Activated T-cell treated with anti-CD3 and anti-CD28 coated beads, Interleukin-2, amount 50 U/mL, for 24 hours (primary cell): ENCODE measurements at regions not wholly inside any gene's neighbourhood (a gene's known extent, or its start where the extent isn't known, plus 50 kb on each side); places are given as distances from the start of the nearest gene placed in this dataset.
"Not testable (repeated sequence)": the region's sequence is repeated elsewhere in the genome, so short reads cannot be mapped to it uniquely, and the experiment has no call there.

Source experiments
- DNase-seq: peaks from one replicate; pipeline ENCODE4 v3.0.0-alpha.2; 2020
- H3K27ac Mint-ChIP-seq: 2 replicates; pipeline ENCODE4 v1.8.0; 2020; ENCODE audit warnings: mild to moderate bottlenecking, mixed read lengths
- H3K27me3 Mint-ChIP-seq: 2 replicates; pipeline ENCODE4 v1.8.0; 2020; ENCODE audit warnings: mixed read lengths
- H3K36me3 Mint-ChIP-seq: 2 replicates; pipeline ENCODE4 v1.8.0; 2020; ENCODE audit warnings: low read depth, mixed read lengths
- H3K4me1 Mint-ChIP-seq: 2 replicates; pipeline ENCODE4 v1.8.0; 2020; ENCODE audit warnings: low read depth, mixed read lengths
- H3K4me3 Mint-ChIP-seq: 2 replicates; pipeline ENCODE4 v1.8.0; 2020; ENCODE audit warnings: mild to moderate bottlenecking, moderate library complexity, mixed read lengths
- H3K9me3 Mint-ChIP-seq: 2 replicates; pipeline ENCODE4 v1.8.0; 2020; ENCODE audit warnings: mixed read lengths

GRCh38 chr4:149065753-149066152 is 623.5 kb upstream of the NR3C2 start:
- no peak overlapping the region for H3K27ac Mint-ChIP-seq
- no peak overlapping the region for H3K4me3 Mint-ChIP-seq
- H3K36me3 Mint-ChIP-seq, result no peaks in the 10 kb centered on the region
- no peak for DNase-seq
- no peaks in the 10 kb centered on the region for H3K9me3 Mint-ChIP-seq
- no peaks in the 10 kb centered on the region for H3K4me1 Mint-ChIP-seq
- peaks cover 8% of the 10 kb centered on the region for H3K27me3 Mint-ChIP-seq

DNA sequence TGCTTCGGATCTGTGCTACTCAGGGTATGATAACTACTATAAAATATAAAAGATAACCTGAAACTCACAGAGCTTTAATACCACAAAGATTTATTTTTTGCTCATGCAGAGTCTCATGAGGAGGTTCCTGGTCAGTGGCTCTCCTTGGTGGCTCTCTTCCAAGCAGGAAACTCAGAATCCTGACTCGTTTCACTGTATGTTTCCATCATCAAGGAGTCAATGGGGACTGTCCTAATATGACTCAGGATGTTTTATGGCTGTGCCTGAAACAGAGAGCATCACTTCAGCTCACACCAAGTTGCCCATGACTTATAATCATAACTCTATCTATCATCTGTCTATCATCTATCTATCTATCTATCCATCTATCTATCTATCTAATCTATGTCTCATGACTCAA is 620.8 kb upstream of the NR3C2 start:
- no peak overlapping the region for H3K27ac Mint-ChIP-seq
- no peak for DNase-seq
- H3K36me3 Mint-ChIP-seq, result no peaks in the 10 kb centered on the region
- H3K4me3 Mint-ChIP-seq, result no peak overlapping the region
- H3K9me3 Mint-ChIP-seq, result no peaks in the 10 kb centered on the region
- H3K4me1 Mint-ChIP-seq, result no peaks in the 10 kb centered on the region
- peaks cover 8% of the 10 kb centered on the region for H3K27me3 Mint-ChIP-seq

DNA sequence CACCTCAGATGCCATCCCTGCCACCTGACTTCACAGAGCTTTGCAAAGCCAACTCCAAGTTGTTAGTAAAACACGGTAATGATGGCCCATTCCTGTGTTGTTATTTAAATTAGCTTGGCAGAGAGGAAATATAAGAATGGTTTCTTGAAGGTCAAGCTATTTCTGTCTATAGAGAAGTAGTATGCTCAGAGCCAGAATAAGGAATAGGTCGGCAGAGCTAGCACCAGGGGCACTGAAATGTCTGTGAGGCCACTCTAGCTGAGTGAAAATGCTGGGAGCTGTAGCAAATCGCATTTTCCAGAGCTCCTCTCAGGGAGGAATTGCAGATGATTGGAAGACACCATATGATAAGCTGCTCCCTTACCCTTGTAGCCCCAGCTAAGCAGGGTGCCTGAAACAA is 615.4 kb upstream of the NR3C2 start:
- Mint-ChIP-seq H3K9me3 (no peaks in the 10 kb centered on the region), H3K27ac (no peak overlapping the region), H3K36me3 (no peaks in the 10 kb centered on the region), H3K4me3 (no peak overlapping the region), H3K27me3 (peaks cover 4% of the 10 kb centered on the region), H3K4me1 (no peaks in the 10 kb centered on the region)
- DNase-seq, result no peak

- Mint-ChIP-seq H3K4me1 (no peaks in the 10 kb centered on the region), H3K27me3 (peaks cover 4% of the 10 kb centered on the region), H3K36me3 (no peaks in the 10 kb centered on the region), H3K9me3 (no peaks in the 10 kb centered on the region), H3K4me3 (no peak overlapping the region), H3K27ac (no peak overlapping the region)
- no peak for DNase-seq
Observed at GRCh38 chr4:149056615-149057014, 614.4 kb upstream of the NR3C2 start.

DNA sequence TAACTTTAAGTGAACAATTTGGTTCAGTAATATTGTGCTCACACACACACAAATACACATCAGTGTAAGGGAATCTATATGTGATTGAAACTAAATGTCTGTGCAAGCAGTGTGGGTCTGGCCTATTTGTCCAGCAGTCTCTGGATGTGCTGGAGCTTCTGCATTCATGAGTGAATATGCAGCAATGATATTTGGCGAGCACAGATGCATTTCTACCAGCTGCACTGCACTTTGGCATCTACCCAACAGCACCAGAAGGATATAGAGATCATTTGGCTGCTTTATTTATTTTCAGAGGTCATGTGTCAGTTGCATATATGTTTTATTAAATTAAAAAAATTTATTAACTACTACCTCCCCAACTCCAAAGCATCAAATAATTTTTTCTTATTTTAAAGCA is 613.4 kb upstream of the NR3C2 start:
- Mint-ChIP-seq H3K4me3 (no peak overlapping the region), H3K4me1 (no peaks in the 10 kb centered on the region), H3K9me3 (no peaks in the 10 kb centered on the region), H3K27ac (no peak overlapping the region), H3K36me3 (no peaks in the 10 kb centered on the region), H3K27me3 (peaks cover 4% of the 10 kb centered on the region)
- DNase-seq, result no peak

GRCh38 chr4:149050840-149051239 is 608.6 kb upstream of the NR3C2 start:
- Mint-ChIP-seq H3K27me3 (no peaks in the 10 kb centered on the region), H3K4me3 (no peak overlapping the region), H3K4me1 (no peaks in the 10 kb centered on the region), H3K36me3 (no peaks in the 10 kb centered on the region), H3K9me3 (peaks cover 3% of the 10 kb centered on the region), H3K27ac (no peak overlapping the region)
- no peak for DNase-seq

DNA sequence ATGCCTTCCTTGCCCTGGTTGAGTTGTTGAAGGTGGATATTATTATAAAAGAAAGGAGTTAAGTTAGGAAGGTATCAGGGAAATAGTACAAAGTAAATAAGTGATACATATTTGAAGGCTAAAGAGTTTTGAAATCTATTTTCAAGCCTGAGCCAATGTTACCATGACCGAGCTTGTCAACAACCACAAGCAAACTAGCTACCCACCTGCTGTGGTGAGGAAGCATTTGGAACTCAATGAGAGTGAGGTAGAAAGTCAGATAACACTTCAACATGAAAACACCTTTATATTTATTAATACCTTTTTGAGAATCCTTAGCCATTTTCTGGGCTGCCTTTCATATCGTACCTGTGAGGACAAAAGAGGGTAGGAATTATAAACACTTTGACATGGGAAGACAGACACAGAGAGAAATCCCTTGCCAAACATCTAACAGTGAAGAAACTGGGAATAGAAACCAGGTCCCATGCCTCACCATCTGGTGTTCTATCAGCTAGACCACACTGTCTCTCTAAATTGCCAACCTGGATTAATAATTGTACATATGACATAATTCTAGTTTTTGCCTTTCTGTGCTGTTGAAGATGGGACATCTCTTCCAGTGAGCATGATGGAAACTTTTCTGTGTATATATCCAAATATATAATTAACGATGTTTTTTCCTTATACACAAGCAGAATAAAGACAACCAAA is 606.4 kb upstream of the NR3C2 start:
- H3K4me1 Mint-ChIP-seq, result no peaks in the 10 kb centered on the region
- no peak overlapping the region for H3K4me3 Mint-ChIP-seq
- H3K27me3 Mint-ChIP-seq, result no peaks in the 10 kb centered on the region
- H3K9me3 Mint-ChIP-seq, result peaks cover 3% of the 10 kb centered on the region
- H3K36me3 Mint-ChIP-seq, result no peaks in the 10 kb centered on the region
- no peak for DNase-seq
- H3K27ac Mint-ChIP-seq, result no peak overlapping the region

DNA sequence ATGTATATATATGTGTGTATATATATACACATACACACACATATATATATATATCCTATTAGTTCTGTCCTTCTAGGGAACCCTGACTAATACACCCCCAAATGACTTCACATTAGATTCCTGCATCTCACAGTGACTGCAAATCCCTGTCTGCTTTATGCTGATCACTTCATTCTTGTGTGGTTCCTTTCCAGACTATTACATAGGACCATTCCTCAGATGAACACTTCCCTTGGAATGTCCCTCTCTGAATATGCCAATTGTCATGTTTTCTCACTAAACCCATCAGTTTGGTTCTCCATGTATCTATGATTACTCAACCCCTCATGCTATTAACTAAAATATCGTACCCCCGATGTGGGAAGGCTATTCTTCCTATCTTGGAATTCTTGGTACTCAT is 605.2 kb upstream of the NR3C2 start:
- Mint-ChIP-seq H3K4me1 (no peaks in the 10 kb centered on the region), H3K27ac (no peak overlapping the region), H3K4me3 (no peak overlapping the region), H3K27me3 (no peaks in the 10 kb centered on the region), H3K9me3 (peaks cover 3% of the 10 kb centered on the region), H3K36me3 (no peaks in the 10 kb centered on the region)
- no peak for DNase-seq

DNA sequence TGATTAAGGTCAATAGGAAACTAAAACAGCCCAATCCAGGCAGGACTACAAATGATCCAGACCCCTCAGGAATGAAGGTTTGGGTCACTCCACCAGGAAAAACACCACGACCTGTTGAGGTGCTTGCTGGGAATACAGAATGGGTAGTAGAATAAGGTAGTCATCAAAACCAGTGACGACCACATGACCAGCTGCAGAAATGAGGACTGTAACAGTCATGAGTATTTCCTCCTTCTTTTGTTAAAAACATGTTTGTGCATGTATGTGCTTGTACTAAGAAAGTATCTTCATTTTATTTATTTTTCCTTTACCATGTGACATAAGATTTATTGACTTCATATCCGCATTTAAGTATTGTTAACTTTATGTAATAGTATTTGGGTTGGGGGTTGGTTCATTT is 603.5 kb upstream of the NR3C2 start:
- Mint-ChIP-seq H3K27ac (no peak overlapping the region), H3K27me3 (no peaks in the 10 kb centered on the region), H3K9me3 (peaks cover 5% of the 10 kb centered on the region), H3K36me3 (no peaks in the 10 kb centered on the region), H3K4me3 (no peak overlapping the region), H3K4me1 (no peaks in the 10 kb centered on the region)
- DNase-seq, result no peak

DNA sequence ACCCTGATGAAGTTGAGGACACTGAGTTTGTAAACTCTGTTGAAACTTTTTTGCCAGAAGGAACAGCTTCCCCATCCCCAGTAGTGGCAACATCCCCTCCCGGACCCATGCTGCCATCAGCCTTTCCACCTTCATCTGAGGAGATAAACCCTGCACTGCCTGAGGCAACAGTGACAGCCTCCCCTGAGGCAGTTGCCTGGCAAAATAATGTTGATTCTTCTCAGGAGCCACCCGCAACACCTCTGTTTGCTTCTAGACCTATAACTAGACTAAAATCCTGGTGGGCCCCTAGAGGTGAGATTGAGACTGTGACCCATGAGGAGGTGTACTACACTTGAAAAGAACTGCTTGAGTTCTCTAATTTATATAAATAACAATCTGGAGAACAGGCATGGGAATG is 597.6 kb upstream of the NR3C2 start:
- H3K36me3 Mint-ChIP-seq, H3K9me3 Mint-ChIP-seq, H3K4me3 Mint-ChIP-seq, H3K4me1 Mint-ChIP-seq, DNase-seq, H3K27me3 Mint-ChIP-seq, H3K27ac Mint-ChIP-seq: not testable (repeated sequence)

GRCh38 chr4:149031399-149031798 is 589.2 kb upstream of the NR3C2 start:
- Mint-ChIP-seq H3K27me3 (no peaks in the 10 kb centered on the region), H3K4me3 (no peak overlapping the region), H3K27ac (no peak overlapping the region), H3K36me3 (no peaks in the 10 kb centered on the region), H3K9me3 (no peaks in the 10 kb centered on the region), H3K4me1 (no peaks in the 10 kb centered on the region)
- no peak for DNase-seq

DNA sequence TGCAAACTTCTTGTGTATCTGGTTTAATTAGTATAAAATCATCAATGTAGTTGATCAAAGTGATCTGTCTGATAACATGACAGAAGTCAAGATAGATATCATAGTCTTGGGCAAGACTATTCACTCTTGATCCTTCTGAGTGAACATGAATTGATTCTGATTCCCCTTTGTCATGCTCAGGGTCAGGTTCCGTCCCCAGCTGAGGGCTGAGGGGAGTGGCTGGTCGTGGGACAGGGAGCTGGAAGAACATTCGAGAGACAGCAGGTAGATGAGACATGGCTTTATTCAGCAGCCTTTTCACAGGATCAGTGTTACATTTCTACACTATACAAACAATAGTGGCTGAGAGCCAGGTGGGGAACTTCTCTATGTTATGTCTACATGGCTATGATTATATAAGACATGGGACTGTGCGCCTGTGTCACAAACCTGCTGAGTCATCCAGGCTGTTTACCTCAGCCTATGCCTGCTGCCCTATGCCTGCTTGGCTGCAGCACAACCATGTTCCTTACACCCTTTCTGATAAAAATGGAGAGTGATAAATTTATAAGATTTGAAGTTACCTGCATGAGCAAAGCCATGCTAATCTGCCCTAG is 586.9 kb upstream of the NR3C2 start:
- Mint-ChIP-seq H3K36me3 (no peaks in the 10 kb centered on the region), H3K4me3 (no peak overlapping the region), H3K4me1 (no peaks in the 10 kb centered on the region), H3K9me3 (no peaks in the 10 kb centered on the region), H3K27me3 (no peaks in the 10 kb centered on the region), H3K27ac (no peak overlapping the region)
- no peak for DNase-seq

- DNase-seq, result no peak
- H3K36me3 Mint-ChIP-seq, result no peaks in the 10 kb centered on the region
- no peaks in the 10 kb centered on the region for H3K4me1 Mint-ChIP-seq
- no peaks in the 10 kb centered on the region for H3K9me3 Mint-ChIP-seq
- no peaks in the 10 kb centered on the region for H3K27me3 Mint-ChIP-seq
- H3K27ac Mint-ChIP-seq, result no peak overlapping the region
- no peak overlapping the region for H3K4me3 Mint-ChIP-seq
Observed at GRCh38 chr4:149026696-149027095, 584.5 kb upstream of the NR3C2 start.

DNA sequence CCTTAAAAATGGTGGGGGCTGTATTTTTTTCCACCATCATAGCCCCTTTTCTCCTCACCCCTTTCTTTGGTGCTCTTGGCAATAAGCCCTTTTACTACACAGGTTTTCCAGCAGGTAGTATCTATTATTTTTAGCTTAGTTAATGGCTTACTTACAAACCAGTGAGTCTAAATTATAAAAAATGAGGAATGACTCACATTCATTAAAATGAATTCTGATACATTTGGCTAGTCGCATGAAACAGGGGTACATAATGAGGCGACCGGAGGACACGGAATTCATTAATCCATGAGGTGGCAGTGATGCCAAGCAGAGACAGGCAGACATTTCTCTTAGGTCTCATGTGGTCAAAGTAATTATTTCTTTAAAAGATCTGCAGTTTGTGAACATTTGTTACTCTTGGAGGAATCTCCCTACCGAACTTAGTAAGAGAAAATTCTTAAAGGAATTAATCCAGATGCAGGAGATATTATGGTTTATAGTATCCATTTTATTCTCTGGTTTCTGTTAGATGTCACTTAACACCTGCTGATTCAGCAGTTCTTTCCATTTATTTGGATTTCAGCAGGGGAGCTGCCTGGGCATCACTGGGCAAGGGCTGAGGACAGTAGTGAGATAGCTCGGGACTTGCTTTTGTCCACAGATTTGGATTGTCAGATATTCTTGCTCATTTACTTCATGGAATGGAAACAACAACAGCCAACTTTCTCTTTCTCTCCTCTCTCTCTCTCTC is 575.0 kb upstream of the NR3C2 start:
- no peak for DNase-seq
- H3K4me1 Mint-ChIP-seq, result no peaks in the 10 kb centered on the region
- H3K9me3 Mint-ChIP-seq, result no peaks in the 10 kb centered on the region
- H3K4me3 Mint-ChIP-seq, result no peak overlapping the region
- no peaks in the 10 kb centered on the region for H3K36me3 Mint-ChIP-seq
- H3K27ac Mint-ChIP-seq, result no peak overlapping the region
- peaks cover 3% of the 10 kb centered on the region for H3K27me3 Mint-ChIP-seq

DNA sequence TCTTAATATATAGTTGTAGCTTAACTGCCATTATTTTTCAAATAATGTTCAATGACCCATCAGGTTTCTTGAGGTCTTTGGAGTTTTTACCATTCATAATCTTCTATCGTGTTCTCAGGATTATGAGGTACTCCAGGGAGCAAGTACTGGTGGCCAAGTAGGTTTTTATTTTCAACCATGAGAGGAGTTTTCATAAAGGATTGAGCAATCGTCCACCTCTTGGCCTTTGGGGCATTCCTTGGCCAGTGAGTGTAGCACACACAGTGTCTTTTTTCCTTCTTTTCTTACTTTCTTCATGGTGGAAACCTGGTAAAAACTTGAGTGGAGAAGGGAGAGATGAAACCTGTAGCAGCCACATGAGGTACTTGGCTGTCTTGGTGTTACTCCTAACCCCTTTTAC is 567.0 kb upstream of the NR3C2 start:
- Mint-ChIP-seq H3K27ac (no peak overlapping the region), H3K36me3 (no peaks in the 10 kb centered on the region), H3K9me3 (no peaks in the 10 kb centered on the region), H3K4me3 (no peak overlapping the region), H3K4me1 (no peaks in the 10 kb centered on the region), H3K27me3 (no peaks in the 10 kb centered on the region)
- no peak for DNase-seq
